Adrenal gland (tissue), 5 donors: ENCODE measurements at regions not wholly inside any gene's neighbourhood (a gene's known extent, or its start where the extent isn't known, plus 50 kb on each side); places are given as distances from the start of the nearest gene placed in this dataset.

Experiments used
- CTCF ChIP-seq, 6 experiments: fragments of 450-650 bp in 4 of 6; fragments of 200-600 bp in 2 of 6; sonication (generic) in 1 of 6; IDR thresholded peaks; 1 replicate in 5 of 6; 2 replicates in 1 of 6; pipeline versions ENCODE4 v1.5.1 to v1.8.0; 2016 to 2021; ENCODE audit warnings: antibody characterized with exemption in 6 of 6, mild to moderate bottlenecking in 2 of 6, moderate library complexity in 1 of 6
- POLR2A ChIP-seq, 2 donors: fragments of 450-650 bp; IDR thresholded peaks; one replicate each; pipeline ENCODE4 v1.6.1; 2017; ENCODE audit warnings: antibody characterized with exemption in 2 of 2, mild to moderate bottlenecking in 2 of 2, moderate library complexity in 1 of 2
- donor health status: DM: no; HTN: no; CAD: no.

GRCh38 chr3:107450254-107450893 lies 72.4 kb upstream of the BBX start:
- TF ChIP-seq CTCF (IDR thresholded peaks at IDR 0.05), result no peak
- no peak for TF ChIP-seq POLR2A (IDR thresholded peaks at IDR 0.05)
